ENCODE measurements at regions not wholly inside any gene's neighbourhood (a gene's known extent, or its start where the extent isn't known, plus 50 kb on each side); places are given as distances from the start of the nearest gene placed in this dataset.

GRCh38 chr6:134447423-134447822 lies 129.5 kb upstream of the SGK1 start:
- no peaks in the 10 kb centered on the region for H3K9me3 ChIP-seq
- no peaks in the 10 kb centered on the region for H3K36me3 ChIP-seq
- H3K27me3 ChIP-seq: no peaks in the 10 kb centered on the region
- TF ChIP-seq, protein P1, sequence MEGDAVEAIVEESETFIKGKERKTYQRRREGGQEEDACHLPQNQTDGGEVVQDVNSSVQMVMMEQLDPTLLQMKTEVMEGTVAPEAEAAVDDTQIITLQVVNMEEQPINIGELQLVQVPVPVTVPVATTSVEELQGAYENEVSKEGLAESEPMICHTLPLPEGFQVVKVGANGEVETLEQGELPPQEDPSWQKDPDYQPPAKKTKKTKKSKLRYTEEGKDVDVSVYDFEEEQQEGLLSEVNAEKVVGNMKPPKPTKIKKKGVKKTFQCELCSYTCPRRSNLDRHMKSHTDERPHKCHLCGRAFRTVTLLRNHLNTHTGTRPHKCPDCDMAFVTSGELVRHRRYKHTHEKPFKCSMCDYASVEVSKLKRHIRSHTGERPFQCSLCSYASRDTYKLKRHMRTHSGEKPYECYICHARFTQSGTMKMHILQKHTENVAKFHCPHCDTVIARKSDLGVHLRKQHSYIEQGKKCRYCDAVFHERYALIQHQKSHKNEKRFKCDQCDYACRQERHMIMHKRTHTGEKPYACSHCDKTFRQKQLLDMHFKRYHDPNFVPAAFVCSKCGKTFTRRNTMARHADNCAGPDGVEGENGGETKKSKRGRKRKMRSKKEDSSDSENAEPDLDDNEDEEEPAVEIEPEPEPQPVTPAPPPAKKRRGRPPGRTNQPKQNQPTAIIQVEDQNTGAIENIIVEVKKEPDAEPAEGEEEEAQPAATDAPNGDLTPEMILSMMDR (IDR thresholded peaks at IDR 0.05): no peak
- no peaks in the 10 kb centered on the region for H3K4me1 ChIP-seq
- H3K4me3 ChIP-seq: no peak overlapping the region
- H3K27ac ChIP-seq: no peak overlapping the region
- no peak for DNase-seq (ENCODE audit: low spot score)

DNA sequence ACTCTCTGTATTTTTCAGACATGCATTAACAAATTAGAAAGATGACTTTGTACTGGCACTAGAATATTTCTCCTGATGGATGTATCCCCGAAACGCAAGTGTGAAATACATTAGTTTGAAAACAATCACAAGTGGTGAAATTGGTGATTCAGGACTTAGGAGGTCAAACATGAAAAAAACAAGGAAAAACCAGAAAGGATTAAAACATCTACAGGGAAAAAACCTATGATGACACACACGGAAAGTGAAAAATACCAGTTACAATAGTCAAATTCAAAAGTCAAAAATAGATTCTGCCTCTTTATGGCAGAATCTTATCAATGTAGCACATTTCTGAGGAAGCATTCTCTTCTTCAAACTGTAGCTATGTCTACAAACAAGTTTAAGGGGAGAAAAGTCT lies 129.0 kb upstream of the SGK1 start:
- no peaks in the 10 kb centered on the region for H3K4me1 ChIP-seq
- H3K27ac ChIP-seq: no peak overlapping the region
- no peak for DNase-seq (ENCODE audit: low spot score)
- no peak overlapping the region for H3K4me3 ChIP-seq
- TF ChIP-seq, protein P1 (IDR thresholded peaks at IDR 0.05): no peak
- no peaks in the 10 kb centered on the region for H3K36me3 ChIP-seq
- no peaks in the 10 kb centered on the region for H3K27me3 ChIP-seq
- no peaks in the 10 kb centered on the region for H3K9me3 ChIP-seq

DNA sequence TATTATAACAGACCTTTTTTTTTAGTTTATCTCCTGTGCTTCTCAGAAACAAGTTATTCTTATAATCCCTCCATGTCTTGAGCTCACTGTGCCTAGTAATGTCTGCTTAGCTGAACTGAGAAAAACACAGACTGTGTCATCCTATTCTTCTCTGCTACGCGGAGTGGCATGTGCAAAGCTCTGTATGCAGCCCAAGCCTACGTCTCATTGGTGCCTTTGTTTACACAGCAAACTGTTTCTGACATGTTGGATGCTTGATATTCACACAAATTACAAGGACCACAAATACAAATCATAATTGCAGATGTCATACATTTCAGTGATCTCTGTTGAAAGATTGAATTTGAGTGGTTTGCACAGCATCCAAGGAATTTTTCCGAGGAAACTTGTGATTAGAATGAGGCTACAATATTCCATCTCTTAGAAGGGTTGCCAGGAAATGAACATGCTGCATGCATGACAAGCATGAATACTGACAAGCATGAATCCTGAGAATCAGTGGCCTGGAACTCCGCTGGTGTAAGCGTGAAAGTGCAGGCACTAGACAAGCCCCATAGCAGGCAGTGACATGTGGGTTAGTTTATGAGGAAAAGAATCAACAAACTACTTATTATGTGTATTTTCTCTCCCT lies 128.4 kb upstream of the SGK1 start:
- TF ChIP-seq, protein P1 (IDR thresholded peaks at IDR 0.05): no peak
- no peak overlapping the region for H3K27ac ChIP-seq
- H3K4me3 ChIP-seq: no peak overlapping the region
- H3K36me3 ChIP-seq: no peaks in the 10 kb centered on the region
- H3K9me3 ChIP-seq: no peaks in the 10 kb centered on the region
- H3K27me3 ChIP-seq: no peaks in the 10 kb centered on the region
- no peaks in the 10 kb centered on the region for H3K4me1 ChIP-seq
- DNase-seq (ENCODE audit: low spot score): no peak

DNA sequence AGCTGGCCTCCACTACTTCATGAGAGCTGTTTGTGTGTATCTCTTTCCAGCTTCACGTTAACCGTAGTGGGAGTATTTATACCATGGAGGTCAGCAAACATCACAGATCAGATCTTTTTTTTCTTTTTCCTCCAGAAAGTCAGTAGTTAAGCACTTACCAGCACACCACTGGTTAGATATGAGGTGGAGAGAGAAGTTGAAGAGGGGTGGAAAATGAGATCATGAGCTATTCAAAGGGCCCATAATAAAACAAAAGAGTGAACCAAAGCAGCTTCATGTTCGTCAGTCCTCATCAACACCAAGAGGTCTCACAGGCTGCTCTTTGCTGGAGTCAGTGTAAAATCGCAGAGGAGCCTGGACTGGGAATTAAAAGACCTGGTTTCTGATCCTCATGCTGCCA lies 125.1 kb upstream of the SGK1 start:
- no peaks in the 10 kb centered on the region for H3K4me1 ChIP-seq
- TF ChIP-seq, protein P1 (IDR thresholded peaks at IDR 0.05): no peak
- no peak for DNase-seq (ENCODE audit: low spot score)
- no peaks in the 10 kb centered on the region for H3K27me3 ChIP-seq
- H3K9me3 ChIP-seq: no peaks in the 10 kb centered on the region
- H3K36me3 ChIP-seq: no peaks in the 10 kb centered on the region
- H3K27ac ChIP-seq: no peak overlapping the region
- H3K4me3 ChIP-seq: no peak overlapping the region

DNA sequence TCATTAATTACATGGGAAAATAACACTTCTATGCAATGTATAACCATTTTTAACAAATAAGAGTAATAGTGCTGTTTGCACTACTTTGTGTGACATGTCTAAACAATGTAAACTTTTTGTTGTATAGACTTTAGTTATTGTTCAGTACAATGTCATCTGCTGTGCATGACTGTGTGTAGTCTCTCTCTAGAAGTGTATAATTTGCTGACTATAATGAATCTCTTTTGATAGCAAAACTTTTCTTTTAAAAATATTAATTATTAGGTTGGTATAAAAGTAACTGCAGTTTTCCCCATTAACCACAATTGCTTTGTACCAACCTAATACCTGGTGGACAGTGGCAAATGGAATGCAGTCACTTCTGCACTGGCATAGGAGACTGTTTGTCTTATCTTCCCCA lies 124.2 kb upstream of the SGK1 start:
- no peaks in the 10 kb centered on the region for H3K9me3 ChIP-seq
- DNase-seq (ENCODE audit: low spot score): no peak
- H3K27me3 ChIP-seq: no peaks in the 10 kb centered on the region
- H3K27ac ChIP-seq: no peak overlapping the region
- H3K4me1 ChIP-seq: no peaks in the 10 kb centered on the region
- no peak overlapping the region for H3K4me3 ChIP-seq
- TF ChIP-seq, protein P1 (IDR thresholded peaks at IDR 0.05): no peak
- H3K36me3 ChIP-seq: no peaks in the 10 kb centered on the region

DNA sequence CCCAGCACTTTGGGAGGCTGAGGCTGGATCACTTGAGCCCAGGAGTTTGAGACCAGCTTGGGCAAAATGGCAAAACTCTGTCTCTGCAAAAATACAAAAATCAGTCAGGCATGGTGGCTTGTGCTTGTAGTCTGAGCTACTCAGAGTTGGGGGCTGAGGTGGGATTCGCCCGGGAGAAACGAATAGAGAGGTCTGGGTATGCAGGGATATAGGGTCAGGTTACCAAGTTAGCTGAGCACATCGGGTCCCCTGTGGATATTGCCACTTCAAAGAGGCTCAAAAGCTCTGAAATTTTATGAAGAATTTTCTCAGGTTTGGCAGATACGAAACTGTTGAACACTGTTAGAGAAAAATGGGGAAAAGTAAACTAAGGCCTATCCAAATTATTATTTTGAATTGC lies 120.9 kb upstream of the SGK1 start:
- no peak overlapping the region for H3K4me3 ChIP-seq
- DNase-seq (ENCODE audit: low spot score): no peak
- H3K9me3 ChIP-seq: no peaks in the 10 kb centered on the region
- no peaks in the 10 kb centered on the region for H3K27me3 ChIP-seq
- no peak overlapping the region for H3K27ac ChIP-seq
- H3K4me1 ChIP-seq: peaks cover 0 to 9% of the 10 kb centered on the region in 2 donors
- no peaks in the 10 kb centered on the region for H3K36me3 ChIP-seq
- TF ChIP-seq, protein P1 (IDR thresholded peaks at IDR 0.05): no peak
